ACC112 (cell line): ENCODE measurements at regions not wholly inside any gene's neighbourhood (a gene's known extent, or its start where the extent isn't known, plus 50 kb on each side); places are given as distances from the start of the nearest gene placed in this dataset.
"Not testable (repeated sequence)": the region's sequence is repeated elsewhere in the genome, so short reads cannot be mapped to it uniquely, and the experiment has no call there.

Source experiments
- H2AFZ ChIP-seq: fragments of 200-600 bp; sonication (generic); one replicate; pipeline ENCODE4 v1.6.0; 2017; ENCODE audit warnings: antibody characterized with exemption, low read length; ENCODE audit not compliant: unreplicated experiment
- H3K27ac ChIP-seq: fragments of 200-600 bp; sonication (generic); 2 replicates; pipeline ENCODE4 v1.5.1; 2014; ENCODE audit warnings: low read depth, mild to moderate bottlenecking, antibody characterized with exemption, low read length, moderate library complexity
- H3K27me3 ChIP-seq: fragments of 200-600 bp; sonication (generic); 2 replicates; pipeline ENCODE4 v1.6.1; 2014; ENCODE audit warnings: mild to moderate bottlenecking, antibody characterized with exemption, low read length, moderate library complexity, mixed read lengths; ENCODE audit not compliant: insufficient read depth
- H3K36me3 ChIP-seq: fragments of 200-600 bp; sonication (generic); 2 replicates; pipeline ENCODE4 v1.6.1; 2016; ENCODE audit warnings: mild to moderate bottlenecking, antibody characterized with exemption, low read length, moderate library complexity, mixed read lengths; ENCODE audit not compliant: insufficient read depth
- H3K4me1 ChIP-seq: fragments of 200-600 bp; sonication (generic); one replicate; pipeline ENCODE4 v1.6.1; 2016; ENCODE audit warnings: low read length, mixed read lengths; ENCODE audit not compliant: insufficient read depth, unreplicated experiment, control insufficient read depth
- H3K4me3 ChIP-seq: fragments of 200-600 bp; sonication (generic); 2 replicates; pipeline ENCODE4 v1.5.1; 2014; ENCODE audit warnings: mild to moderate bottlenecking, low read depth, low read length
- H3K79me2 ChIP-seq: fragments of 200-600 bp; sonication (generic); one replicate; pipeline ENCODE4 v1.6.0; 2016; ENCODE audit warnings: low read length; ENCODE audit not compliant: control insufficient read depth, unreplicated experiment, insufficient read depth

GRCh38 chr20:12849225-12849910 is 159.4 kb upstream of the SPTLC3 start:
- Histone ChIP-seq H3K79me2 (no peaks in the 10 kb centered on the region), H3K27me3 (no peaks in the 10 kb centered on the region)

GRCh38 chr20:12857643-12858042 is 151.1 kb upstream of the SPTLC3 start:
- not testable (repeated sequence) for H3K27me3 ChIP-seq, H3K27ac ChIP-seq, H2AFZ ChIP-seq

More at GRCh38 chr20:12849225-12849910, 159.4 kb upstream of the SPTLC3 start:
- Histone ChIP-seq H3K36me3 (no peaks in the 10 kb centered on the region), H3K27ac (no peak overlapping the region), H3K4me3 (no peak overlapping the region), H3K4me1 (no peaks in the 10 kb centered on the region), H2AFZ (no peak overlapping the region)

GRCh38 chr20:12860619-12861247 is 148.0 kb upstream of the SPTLC3 start:
- no peaks in the 10 kb centered on the region for H3K36me3 ChIP-seq
- H3K4me3 ChIP-seq = no peak overlapping the region
- H2AFZ ChIP-seq = no peak overlapping the region
- H3K27me3 ChIP-seq = no peaks in the 10 kb centered on the region
- H3K79me2 ChIP-seq = no peaks in the 10 kb centered on the region
- H3K4me1 ChIP-seq = no peaks in the 10 kb centered on the region
- no peak overlapping the region for H3K27ac ChIP-seq

More at GRCh38 chr20:12857643-12858042, 151.1 kb upstream of the SPTLC3 start:
- H3K79me2 ChIP-seq, H3K4me1 ChIP-seq, H3K4me3 ChIP-seq, H3K36me3 ChIP-seq: not testable (repeated sequence)

DNA sequence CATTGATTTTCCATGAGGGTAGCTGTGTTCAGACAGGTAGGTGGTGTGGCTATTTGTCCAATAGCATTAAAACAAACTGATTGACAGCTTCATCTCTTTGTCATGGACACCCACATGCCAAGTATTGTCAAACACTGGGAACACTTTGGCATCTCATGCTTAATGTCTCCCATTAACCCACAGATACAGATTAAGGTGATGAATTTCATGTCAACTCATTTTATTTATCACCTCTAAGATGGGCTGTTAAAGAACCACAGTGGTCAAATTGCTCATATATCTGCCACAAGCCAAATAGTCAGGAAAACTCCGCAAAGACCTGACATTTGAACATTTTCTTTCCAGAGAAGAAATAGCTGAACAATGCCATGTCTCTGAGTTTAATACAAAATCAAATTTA is 139.1 kb upstream of the SPTLC3 start:
- H3K79me2 ChIP-seq = no peaks in the 10 kb centered on the region
- H2AFZ ChIP-seq = no peak overlapping the region
- H3K27ac ChIP-seq = no peak overlapping the region
- H3K4me1 ChIP-seq = no peaks in the 10 kb centered on the region
- H3K27me3 ChIP-seq = no peaks in the 10 kb centered on the region; the same call in 1 of the 2 replicates
- no peaks in the 10 kb centered on the region for H3K36me3 ChIP-seq
- H3K4me3 ChIP-seq = no peak overlapping the region

DNA sequence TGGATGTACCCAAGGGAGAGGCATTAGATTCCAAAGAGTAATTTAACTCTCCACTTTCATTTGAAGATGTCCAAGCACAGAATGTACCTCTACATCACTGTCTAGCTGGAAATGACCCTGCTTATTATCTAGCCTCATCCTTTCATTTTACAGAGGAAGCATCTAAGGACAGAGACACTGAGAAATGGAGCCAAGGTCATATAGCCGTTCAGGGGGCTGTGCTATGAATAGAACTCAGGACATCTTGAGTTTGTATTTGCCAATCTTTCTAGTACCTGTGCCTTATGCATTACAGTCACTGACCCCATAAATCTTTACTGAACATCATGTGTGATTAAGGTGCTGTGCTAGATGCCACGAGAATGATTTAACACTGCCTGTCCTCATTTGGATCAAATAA is 138.2 kb upstream of the SPTLC3 start:
- no peaks in the 10 kb centered on the region for H3K36me3 ChIP-seq
- H3K27ac ChIP-seq = no peak overlapping the region
- no peaks in the 10 kb centered on the region for H3K4me1 ChIP-seq
- no peak overlapping the region for H3K4me3 ChIP-seq
- H2AFZ ChIP-seq = no peak overlapping the region
- no peaks in the 10 kb centered on the region; the same call in 1 of the 2 replicates for H3K27me3 ChIP-seq
- no peaks in the 10 kb centered on the region for H3K79me2 ChIP-seq

DNA sequence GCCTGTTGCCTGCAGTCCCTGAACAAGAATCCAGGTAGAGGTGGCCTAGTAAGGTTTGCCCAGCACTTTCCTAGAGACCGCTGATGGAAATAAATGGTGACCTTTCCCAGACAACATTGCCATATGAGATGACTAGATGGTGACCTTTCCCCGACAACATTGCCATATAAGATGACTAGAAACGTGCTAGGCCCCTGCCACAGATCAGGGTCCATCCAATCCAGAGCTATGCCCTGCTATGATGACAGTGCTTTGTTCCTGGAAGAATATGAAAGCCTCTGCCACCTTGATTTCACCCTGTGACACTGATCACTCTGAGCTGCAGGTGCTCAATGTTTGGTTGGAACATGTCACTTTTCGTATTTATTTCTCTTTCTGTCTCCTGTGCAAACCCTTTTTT is 133.8 kb upstream of the SPTLC3 start:
- no peaks in the 10 kb centered on the region for H3K36me3 ChIP-seq
- H3K27me3 ChIP-seq = no peaks in the 10 kb centered on the region; the same call in 1 of the 2 replicates
- no peak overlapping the region for H2AFZ ChIP-seq
- H3K79me2 ChIP-seq = no peaks in the 10 kb centered on the region
- H3K4me1 ChIP-seq = no peaks in the 10 kb centered on the region
- no peak overlapping the region for H3K27ac ChIP-seq
- H3K4me3 ChIP-seq = no peak overlapping the region

DNA sequence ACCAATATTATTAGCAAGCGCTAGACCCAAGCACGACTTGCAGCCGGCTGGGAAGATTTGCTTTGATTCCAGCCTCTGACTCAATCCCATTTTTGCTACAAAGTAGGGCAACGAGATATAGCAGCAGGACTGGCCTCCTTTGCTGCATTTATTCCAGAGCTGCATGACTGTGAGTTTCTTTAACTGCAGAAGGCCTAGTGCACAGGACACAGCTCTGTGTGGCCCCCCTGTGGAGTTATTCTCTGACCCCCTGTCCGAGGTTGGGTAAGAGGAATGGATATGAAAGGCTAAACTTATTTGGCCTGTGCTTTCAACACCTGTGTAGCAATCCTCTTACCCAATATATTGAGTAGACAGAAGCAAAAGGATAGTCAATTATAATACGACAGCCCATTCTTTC is 133.3 kb upstream of the SPTLC3 start:
- H3K79me2 ChIP-seq = no peaks in the 10 kb centered on the region
- H3K4me1 ChIP-seq = no peaks in the 10 kb centered on the region
- no peak overlapping the region for H2AFZ ChIP-seq
- H3K27ac ChIP-seq = no peak overlapping the region
- H3K27me3 ChIP-seq = no peaks in the 10 kb centered on the region; the same call in 1 of the 2 replicates
- H3K36me3 ChIP-seq = no peaks in the 10 kb centered on the region
- H3K4me3 ChIP-seq = no peak overlapping the region

DNA sequence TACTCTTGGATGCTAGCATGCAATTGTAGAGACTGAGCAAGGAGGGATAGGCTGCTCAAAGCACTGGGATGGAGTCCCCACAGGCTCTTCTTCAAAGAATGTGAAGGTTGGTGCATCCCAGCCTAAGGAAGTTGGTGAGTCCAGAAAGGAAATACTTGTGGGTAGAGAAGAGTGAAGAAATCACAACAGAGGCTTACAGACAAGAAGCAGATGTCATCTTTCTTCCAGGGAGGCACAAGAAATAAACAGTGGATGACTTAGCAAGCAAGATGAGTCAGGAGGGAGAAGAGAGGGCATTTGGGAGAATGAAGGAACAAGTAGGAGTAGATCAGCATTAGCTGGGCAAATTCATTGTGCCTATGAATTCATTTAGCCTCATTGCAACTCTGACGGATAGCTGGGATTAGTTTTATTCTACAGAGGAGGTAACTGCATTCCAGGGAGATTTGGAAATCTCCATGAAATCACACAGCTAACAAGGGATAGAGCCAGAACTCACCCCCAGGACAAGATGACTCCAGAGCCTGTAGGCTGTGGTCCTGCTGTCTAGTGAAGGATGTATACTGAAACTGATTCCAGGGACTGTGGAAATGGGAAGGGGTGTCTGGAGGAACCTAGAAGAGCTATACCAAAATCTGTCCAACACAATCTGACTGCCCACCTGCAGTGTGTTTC is 125.8 kb upstream of the SPTLC3 start:
- Histone ChIP-seq H3K36me3 (no peaks in the 10 kb centered on the region), H2AFZ (no peak overlapping the region)

DNA sequence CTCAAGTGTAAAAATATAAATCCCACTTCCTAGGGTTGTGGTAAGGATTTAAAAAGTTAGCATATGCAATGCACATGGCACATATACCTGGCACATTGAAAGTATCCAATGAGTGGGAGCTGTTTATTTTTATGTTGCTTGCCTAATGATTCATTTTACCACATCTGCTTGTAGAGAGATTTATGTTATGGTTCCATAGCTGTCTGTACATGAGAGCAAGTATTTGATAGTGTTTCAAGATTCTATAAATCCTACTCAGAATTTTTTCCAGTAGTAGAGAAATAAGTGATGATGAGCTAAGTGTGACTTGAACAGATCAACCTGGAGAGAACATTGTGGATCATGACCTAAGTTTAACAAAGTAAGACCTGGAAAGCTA is 125.3 kb upstream of the SPTLC3 start:
- Histone ChIP-seq H3K79me2 (no peaks in the 10 kb centered on the region), H3K4me1 (no peaks in the 10 kb centered on the region), H3K4me3 (no peak overlapping the region), H2AFZ (no peak overlapping the region), H3K27ac (no peak overlapping the region), H3K36me3 (no peaks in the 10 kb centered on the region), H3K27me3 (peaks cover 5% of the 10 kb centered on the region; the same call in 1 of the 2 replicates)

More for the DNA sequence above, 125.8 kb upstream of the SPTLC3 start:
- H3K4me1 ChIP-seq = no peaks in the 10 kb centered on the region
- no peak overlapping the region for H3K27ac ChIP-seq
- H3K27me3 ChIP-seq = peaks cover 5% of the 10 kb centered on the region; the same call in 1 of the 2 replicates
- H3K79me2 ChIP-seq = no peaks in the 10 kb centered on the region
- H3K4me3 ChIP-seq = no peak overlapping the region

- Histone ChIP-seq H3K4me3 (no peak overlapping the region), H3K27me3 (peaks cover 22% of the 10 kb centered on the region; the same call in 1 of the 2 replicates), H3K4me1 (no peaks in the 10 kb centered on the region)
These were observed 122.0 kb upstream of the SPTLC3 start for GRCh38 chr20:12886618-12887363.

More at GRCh38 chr20:12886618-12887363, 122.0 kb upstream of the SPTLC3 start:
- H3K79me2 ChIP-seq = no peaks in the 10 kb centered on the region
- H2AFZ ChIP-seq = no peak overlapping the region
- no peaks in the 10 kb centered on the region for H3K36me3 ChIP-seq
- no peak overlapping the region for H3K27ac ChIP-seq
